H54 (cell line): ENCODE measurements at regions not wholly inside any gene's neighbourhood (a gene's known extent, or its start where the extent isn't known, plus 50 kb on each side); places are given as distances from the start of the nearest gene placed in this dataset.

Experiments
- DNase-seq: peaks from one replicate; pipeline ENCODE4 v3.0.0; 2011; ENCODE audit warnings: low spot score, mixed read lengths; ENCODE audit not compliant: insufficient read length
- FAIRE-seq: peaks from 3 replicates; lab custom pipeline; 2011; peaks lifted over from hg19 to GRCh38; lab: Jason Lieb, UNC
- POLR2A ChIP-seq: IDR thresholded peaks from 2 replicates; pipeline ENCODE4 v1.6.1; 2011; ENCODE audit warnings: low read depth, mild to moderate bottlenecking, low read length

- DNase-seq (no peak), FAIRE-seq (peak; percentile 50)
- no peak for TF ChIP-seq POLR2A
These were observed 161.5 kb upstream of the NT5C1B start for GRCh38 chr2:18750672-18751554.

GRCh38 chr2:18749912-18750526 is 160.7 kb upstream of the NT5C1B start:
- DNase-seq (peak; percentile 4), FAIRE-seq (no peak)
- TF ChIP-seq POLR2A: no peak

GRCh38 chr2:18745431-18746272 is 156.3 kb upstream of the NT5C1B start:
- FAIRE-seq: no peak
- no peak for DNase-seq
- TF ChIP-seq POLR2A: no peak

GRCh38 chr2:18741895-18742732 is 152.7 kb upstream of the NT5C1B start:
- FAIRE-seq (no peak), DNase-seq (no peak)
- no peak for TF ChIP-seq POLR2A

GRCh38 chr2:18741191-18741590 is 151.8 kb upstream of the NT5C1B start:
- FAIRE-seq (no peak), DNase-seq (no peak)
- no peak for TF ChIP-seq POLR2A

GRCh38 chr2:18740474-18740881 is 151.1 kb upstream of the NT5C1B start:
- FAIRE-seq: no peak
- no peak for TF ChIP-seq POLR2A
- DNase-seq: no peak

- no peak for FAIRE-seq
- no peak for TF ChIP-seq POLR2A
- DNase-seq: no peak
These were observed 142.3 kb upstream of the NT5C1B start for GRCh38 chr2:18731666-18732065.

GRCh38 chr2:18724371-18725145 is 135.2 kb upstream of the NT5C1B start:
- FAIRE-seq: no peak
- no peak for TF ChIP-seq POLR2A
- no peak for DNase-seq

GRCh38 chr2:18723219-18723618 is 133.8 kb upstream of the NT5C1B start:
- FAIRE-seq: no peak
- no peak for TF ChIP-seq POLR2A
- DNase-seq: no peak

GRCh38 chr2:18722101-18722500 is 132.7 kb upstream of the NT5C1B start:
- FAIRE-seq (no peak), DNase-seq (no peak)
- no peak for TF ChIP-seq POLR2A

- DNase-seq: no peak
- TF ChIP-seq POLR2A: no peak
- no peak for FAIRE-seq
These were observed 131.9 kb upstream of the NT5C1B start for GRCh38 chr2:18721038-18721922.
